Stromal cell of bone marrow (primary cell): ENCODE measurements at regions not wholly inside any gene's neighbourhood (a gene's known extent, or its start where the extent isn't known, plus 50 kb on each side); places are given as distances from the start of the nearest gene placed in this dataset.

Experiments used
- DNase-seq: peaks from one replicate; pipeline ENCODE4 v3.0.0-alpha.2; 2012; ENCODE audit warnings: low read depth

DNA sequence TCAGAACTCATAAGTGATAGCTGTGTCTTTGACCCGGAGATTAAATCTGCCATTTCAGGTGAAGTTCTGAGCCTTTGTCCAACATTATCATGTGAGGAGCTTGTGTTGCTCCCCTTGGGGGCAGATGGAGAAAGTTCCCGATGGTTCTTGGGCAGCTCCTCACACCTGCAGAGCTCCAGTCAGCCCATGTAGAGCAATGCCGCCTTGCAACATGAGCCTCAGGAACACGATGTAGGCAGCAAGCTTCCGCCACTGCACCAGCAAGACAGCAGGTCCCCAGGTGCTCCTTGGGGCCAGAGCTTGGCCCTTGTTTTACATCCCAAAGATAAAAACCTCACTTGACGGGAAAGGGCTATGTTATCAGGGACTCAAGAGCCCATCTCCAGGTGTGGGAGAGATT lies 292.7 kb downstream of the IRX1 start:
- no peak for DNase-seq

DNA sequence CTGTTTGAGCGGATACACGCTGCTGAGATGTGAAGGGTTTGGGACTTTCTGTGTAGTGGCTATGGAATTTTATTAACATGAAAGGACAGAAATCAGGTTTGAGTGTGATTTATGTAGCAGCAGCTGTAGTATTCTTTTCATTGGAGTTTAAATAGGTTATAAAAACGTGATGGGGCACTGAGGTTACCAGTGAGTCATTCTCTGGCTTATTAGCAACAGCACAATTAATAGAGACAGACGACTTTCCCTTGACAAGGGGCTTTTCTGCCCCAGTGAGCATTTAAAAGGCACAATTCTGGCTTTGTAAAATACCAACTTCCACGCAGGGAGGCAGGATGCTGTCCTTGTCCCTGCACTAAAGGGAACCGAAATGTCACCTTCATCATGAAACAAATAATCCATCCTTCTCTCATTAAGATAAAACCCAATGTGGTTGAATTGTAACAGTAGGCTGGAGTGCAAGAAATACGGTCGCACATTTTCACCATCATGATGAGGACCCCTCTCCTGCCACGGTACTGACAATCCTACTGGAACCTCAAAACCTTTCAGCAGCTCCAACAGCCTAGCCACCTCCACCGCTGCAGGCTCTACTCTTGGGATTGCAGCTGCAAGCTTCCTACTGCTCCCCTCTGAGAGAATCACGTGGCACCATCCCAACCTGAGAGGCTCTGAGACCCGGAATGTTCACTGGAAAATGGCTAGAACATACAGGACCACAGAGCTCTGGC lies 293.9 kb downstream of the IRX1 start:
- DNase-seq: no peak

DNA sequence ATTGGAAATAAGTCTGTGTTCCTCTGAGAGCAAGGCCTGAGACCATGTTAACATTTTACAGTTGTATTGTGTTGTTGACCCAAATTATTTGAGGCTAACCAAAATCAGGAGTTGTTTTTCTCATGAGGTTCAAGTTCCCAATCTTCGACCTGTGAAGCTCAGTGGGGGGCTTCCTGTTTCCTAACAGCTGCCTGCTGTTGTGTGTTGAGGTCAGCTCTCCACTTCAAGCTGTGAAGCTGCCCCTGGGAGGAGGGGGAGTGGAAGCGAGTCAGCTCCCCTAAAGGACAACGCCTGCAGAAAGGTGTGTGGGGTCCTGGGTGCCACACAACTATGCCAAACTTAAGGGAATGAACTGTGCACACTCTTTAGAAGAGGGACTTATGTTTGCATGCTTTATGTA lies 295.5 kb downstream of the IRX1 start:
- DNase-seq: no peak

DNA sequence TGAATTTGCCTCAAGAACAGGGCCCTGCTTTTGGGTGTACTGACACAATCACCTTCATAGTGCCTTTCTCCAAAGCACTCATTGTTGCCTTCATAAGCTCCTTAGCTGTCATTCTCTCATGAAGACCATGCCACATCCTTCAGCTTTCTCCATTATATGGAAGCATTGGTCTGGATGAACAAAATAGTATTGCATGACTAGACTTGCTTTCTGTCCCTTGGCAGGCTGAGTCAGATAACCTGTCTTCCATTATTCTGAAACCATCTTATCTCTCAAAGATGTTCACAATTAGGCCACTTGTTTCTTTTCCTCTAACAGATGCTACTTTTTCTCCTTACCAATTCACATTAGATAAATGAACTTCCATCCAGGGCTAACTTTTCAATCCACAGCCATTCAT lies 297.9 kb downstream of the IRX1 start:
- no peak for DNase-seq

DNA sequence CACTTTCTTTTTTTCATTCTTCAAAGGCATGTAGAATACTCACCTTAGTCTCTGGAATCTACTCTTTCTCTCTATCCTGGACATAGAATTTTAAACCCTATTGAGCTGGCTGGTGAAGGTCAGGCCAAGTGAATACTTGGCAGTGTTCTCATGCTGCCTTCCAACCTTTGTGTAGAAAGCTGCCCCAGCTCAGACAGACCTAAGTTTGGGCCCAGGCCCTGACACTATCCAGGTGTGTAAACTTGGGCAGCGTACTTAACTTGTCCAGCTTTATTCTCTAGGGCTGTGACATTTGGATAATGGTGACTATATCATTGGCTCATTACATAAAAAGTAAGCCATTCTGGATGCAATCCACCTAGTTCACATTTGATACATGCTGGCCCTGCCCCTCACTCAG lies 298.3 kb downstream of the IRX1 start:
- no peak for DNase-seq

DNA sequence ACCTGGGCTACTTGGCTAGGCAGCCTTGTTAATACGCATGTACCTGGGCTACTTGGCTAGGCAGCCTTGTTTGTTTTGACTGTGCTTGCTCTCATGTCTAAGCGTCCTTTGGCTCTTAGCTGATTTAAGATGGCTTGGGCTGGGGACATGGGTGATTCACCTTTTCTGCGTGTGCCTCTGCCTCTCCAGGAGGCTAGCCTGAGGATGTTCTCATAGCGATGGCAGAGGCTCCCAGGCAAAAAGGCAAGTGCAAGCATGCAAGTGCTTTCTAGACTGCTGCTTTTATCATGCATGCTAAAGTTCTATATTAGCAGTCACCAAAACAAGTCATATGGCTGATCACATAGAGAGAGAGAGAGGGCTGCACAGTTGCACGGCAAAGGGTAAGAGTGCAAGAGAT lies 300.5 kb downstream of the IRX1 start:
- no peak for DNase-seq

DNA sequence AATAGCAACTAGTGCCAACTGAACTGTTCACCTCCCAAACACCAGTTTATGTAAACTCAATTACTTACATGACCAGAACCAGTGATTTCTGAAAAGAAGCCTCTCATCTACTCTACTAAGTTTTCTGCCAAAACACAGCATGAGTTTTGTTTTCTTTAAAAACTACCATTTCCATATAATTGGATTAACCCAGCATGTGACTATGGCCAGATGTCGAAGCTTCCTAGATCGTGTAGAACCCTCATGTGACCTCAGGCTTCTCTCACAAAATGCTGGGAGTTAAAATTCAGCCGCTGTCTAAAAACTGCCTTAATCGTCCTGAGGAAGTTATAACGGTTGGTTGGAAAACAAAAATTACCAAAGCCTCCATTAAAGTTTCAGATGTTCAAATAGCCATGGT lies 303.5 kb downstream of the IRX1 start:
- DNase-seq: no peak

DNA sequence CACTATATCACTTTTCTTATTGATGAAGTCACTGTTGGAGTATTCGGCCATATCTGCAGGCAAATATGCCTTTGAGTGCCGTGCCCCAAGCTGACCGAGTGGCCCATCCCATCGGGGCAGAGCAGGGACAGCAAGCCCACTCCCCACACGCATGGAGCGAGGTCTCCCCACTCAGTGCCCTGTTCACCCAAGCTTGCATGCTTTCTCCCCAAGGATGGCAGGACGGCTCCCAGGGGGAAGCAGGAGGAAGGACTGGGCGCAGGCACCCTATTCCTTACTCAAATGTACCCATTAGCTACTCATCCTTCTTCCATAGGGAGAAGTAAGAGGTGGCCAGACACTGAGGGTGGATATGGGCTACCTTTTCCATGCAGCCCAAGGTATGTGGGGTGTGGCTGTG lies 309.0 kb downstream of the IRX1 start:
- DNase-seq: no peak

DNA sequence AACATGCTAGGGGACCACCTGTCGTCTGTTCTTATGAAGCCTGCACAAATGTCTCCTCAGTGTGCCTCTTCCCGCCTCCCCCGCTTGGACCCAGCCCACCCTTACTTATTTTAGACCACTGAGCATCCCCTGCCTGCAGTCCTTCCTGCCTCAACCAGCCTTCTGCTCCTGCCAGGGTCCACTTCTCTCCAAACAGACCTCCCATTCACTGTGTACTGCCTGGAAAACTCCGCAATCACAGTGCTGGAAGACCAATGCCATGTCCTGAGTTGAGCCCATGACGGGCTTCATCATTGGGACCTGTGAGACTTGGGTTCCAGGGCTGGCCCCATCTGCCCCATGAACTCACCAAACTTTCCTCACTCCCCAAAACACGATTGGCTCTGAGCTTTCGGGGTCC lies 309.4 kb downstream of the IRX1 start:
- DNase-seq: no peak

DNA sequence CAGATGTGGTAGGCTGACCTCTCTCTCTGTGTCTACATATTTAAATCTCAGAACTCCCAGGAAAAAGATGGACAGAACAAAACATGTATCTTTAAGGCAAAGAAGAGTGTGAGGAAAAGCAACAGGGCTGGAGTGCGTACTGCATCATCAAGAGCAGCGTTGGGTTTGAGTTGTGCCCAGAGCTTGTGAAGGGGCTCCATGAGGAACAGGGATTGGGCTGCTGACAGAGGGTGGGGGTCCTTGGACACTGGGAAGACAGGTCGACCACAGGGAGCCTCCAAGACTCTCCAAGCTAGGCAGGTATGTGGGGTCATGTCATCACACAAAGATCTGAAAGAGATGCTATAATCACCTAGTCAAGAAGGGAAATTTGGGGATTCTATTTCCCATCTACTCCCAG lies 309.9 kb downstream of the IRX1 start:
- DNase-seq: no peak

DNA sequence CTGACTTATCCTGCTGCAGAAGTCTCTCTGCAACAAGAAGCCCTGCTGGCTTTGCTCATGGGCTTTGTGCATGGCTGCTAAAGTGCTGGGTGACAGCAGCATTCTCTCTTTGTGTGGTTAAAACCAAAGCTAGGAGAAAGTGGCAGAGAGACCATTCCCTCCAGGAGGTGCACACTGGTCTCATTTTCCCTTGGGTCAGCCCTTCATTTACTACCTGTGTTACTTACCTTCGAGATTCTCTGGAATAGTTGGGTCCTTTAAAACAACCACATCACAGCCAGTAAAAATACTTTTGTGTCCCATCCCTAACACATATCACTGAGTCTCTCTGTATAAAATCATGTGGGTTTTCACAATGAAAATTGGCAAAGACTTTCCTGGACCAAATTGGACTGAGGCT lies 315.5 kb downstream of the IRX1 start:
- no peak for DNase-seq

DNA sequence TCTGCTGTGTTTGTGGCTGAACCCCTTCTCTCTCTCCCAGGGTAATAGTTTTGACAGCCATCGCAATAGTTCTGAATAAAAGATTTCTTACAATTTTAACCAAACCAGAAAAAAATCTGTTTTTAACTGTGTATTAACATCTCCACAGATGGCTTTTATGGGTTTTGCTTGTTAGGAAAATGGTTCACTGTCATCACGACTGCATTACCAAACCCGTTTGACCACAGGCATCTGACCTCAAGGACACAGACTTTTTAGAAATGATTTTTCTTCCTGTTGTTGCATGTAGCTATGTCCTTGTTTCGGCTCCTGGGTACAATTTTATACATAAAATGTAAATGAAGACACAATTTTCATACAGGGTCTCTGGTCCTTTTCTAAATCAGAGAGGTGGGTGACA lies 316.1 kb downstream of the IRX1 start:
- DNase-seq: no peak

DNA sequence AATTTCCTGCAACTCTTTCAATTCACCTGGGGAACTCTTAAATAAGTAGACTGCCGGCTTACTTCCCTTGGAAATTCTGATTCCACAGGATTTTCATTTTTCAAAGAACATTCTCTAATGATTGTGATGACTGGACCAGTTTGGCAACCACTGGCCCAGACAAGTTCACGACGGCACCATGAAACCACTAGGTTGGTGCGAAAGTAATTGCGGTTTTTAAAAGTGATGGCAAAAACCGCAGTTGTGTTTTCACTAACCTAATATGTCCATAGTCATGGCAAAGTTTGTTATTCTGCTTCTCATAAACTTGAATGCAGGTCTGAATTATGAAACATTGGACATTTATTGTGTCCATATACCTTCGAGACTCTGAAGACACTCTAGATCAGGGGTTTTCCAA lies 317.2 kb downstream of the IRX1 start:
- DNase-seq: no peak

DNA sequence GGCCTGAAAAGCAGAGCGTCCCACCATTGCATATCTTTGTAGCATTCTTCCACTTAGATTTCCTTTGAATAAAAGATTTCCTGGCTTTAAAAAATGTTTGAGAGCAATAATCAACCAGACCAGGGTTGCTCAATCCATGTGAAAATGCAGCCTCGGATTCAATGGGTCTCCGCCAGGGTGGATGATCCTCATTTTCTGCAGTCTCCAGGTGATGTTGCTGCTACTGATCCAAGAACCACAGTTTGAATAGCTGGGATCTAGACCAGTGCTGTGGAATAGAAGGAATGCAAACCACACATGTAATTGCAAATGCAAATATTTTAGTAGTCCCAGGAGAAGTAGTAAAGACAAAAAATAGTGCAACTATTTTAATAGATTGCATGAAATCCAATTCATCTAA lies 317.6 kb downstream of the IRX1 start:
- no peak for DNase-seq

DNA sequence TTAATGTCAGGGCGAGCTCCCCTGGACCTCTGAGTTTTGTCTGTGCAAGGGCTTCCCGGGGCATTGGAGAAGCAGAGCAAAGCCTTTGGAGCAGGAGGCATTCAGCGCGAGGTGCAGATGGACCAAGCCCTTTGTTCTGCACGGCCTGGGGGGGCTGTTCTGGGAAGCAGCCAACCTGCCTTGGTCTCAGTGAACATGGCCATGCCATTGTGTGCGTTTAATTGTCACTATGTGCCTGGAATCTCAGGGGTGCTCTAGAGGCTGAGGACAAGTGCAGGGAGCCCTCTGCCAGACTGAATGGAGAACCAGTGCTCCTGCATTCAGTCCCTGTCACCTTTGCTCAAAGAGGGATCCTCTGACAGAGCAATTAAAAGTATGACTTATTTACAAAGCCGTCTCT lies 329.4 kb downstream of the IRX1 start:
- DNase-seq: no peak

DNA sequence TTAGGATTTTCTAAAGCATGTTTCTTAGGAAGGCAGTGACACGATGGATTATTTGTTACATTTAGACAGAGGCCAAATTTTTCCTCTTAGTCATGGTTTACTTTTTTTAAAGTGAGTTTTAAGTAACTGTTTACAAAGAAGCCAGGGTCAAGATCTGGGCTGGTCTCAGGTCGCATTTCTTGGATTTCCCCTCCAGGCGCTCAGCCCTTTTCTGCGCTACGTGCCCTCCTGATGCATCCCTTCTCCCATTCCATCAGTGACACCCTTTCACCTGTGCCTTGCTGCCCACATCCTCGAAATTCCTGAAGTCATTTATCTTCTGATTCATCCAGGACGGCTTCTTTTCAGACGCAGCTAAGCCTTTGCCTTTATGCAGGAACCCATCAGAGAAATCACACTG lies 330.3 kb downstream of the IRX1 start:
- no peak for DNase-seq

DNA sequence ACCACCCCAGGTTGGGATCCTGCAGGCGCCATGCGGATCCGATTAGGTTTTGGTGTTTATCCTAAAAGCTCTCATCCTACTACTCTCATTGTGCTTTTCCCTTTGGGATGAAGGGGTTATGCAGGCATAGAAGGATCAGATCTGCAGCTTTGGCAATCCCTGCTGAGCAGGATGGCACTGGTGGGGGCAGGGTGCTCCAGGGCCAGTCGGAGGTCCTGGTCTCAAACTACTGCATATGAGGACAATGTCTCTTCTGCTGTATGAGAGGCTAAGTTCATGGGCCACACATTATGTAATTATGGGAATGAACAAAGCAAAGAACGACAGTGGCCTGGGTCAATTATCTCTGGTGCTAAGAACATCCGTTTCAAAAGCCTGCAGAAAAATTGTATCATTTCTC lies 334.2 kb downstream of the IRX1 start:
- no peak for DNase-seq

DNA sequence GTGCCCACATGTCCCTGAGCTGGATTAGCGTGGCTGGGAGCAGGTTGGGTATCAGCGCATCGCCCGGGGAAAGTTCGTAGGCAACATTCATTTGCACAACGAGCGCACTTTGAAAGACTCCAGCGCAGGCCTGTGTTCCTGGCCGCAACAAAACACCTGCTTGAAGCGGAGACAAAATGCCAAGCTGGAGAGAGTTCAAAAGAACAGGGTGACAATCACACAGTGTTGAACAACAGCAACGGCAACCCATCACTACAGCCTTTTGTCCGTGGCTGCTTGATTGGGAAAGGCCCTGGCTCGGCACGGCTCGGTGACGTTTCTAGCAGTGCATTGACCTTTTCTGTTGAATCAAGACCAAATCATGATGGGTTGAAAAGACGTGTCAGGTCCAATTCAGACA lies 336.3 kb downstream of the IRX1 start:
- no peak for DNase-seq

DNA sequence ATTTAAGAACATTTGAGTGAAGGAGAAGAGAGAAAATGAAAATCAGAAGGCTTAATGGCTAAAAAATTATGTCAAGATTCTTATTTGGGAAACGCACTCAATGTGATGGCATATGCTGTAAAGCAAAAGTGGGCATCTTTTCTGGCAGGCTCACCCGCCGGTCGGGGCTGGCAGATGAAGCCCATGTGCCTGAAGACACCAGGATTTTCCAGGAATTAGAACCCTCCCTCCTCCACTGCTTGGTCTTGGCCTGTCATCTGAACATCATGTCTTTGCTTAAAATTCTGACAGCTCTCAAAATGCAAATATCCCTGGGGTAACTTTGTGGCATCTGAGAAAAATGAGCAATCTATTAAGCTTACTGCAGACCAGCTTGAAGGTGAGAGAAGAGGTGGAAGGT lies 337.9 kb downstream of the IRX1 start:
- DNase-seq: no peak

DNA sequence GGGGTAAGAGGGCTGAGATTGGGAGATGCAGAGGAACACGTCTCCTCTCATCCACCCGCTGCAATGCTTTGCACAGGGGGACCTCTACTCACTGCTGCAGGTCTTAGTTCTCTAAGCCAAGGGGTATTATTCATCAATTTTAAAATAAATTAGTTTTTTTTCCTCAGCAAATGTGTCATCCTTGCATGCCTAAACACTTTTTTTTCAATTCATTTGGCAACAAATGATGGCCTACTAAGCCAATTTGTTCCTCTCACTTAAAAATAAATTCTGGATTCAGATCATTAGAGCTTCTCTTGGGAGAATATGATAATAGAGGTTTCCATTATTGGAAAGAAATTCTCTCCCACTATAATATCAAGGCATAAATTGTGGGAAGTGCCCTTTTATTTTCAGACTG lies 338.3 kb downstream of the IRX1 start:
- DNase-seq: no peak

DNA sequence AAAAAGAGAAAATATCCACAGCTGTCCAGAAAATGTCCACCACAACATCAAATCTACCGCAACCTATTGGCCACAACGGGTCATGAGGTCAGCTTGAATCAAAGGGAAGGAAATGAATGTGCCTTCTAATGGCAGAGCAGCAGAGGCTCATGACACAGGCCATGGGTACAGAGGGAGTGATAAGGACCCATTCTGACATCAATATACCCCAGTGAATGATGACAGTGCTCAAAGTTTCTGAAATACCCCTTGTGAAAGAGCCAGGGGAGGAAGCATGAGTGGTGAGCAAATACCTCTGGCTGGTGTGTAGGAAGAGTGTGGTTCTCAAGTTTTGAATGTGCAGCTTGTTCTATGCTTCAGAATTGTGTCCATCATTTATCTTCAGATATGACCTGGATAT lies 348.2 kb downstream of the IRX1 start:
- DNase-seq: no peak

DNA sequence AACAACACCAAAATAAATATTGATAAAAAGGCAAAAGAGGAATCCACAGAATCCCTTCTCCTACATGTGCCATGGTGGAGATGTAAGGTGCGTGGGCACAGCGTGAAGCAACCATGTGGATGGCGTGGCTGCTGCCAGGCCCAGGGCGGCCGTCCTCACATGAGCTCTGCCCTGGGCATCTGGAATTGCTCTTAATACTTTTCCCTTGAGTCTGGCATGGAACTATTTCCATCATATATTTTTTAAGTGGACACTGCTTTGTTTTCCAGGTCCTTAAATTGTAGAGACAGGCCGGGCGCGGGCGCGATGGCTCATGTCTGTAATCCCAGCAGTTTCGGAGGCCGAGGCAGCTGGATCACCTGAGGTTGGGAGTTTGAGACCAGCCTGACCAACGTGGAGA lies 349.3 kb downstream of the IRX1 start:
- DNase-seq: no peak

DNA sequence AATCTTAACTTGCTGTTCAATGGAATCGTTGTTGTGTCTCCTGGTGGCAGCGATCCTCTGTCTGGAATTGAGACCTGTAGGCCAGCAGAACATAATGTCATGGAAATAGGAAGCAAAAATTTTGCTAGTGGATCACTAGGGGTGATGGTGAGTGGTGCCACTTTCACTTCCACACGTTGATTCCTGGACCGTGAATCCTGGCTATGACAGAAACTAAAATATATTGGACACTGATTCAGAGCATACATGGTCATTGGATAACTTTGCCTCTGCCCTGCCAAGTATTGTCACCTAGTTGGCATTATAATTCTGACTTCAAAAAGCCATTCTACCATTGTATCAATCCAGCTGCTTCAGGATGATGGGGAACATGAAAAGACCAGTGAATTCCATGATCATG lies 353.2 kb downstream of the IRX1 start:
- no peak for DNase-seq

DNA sequence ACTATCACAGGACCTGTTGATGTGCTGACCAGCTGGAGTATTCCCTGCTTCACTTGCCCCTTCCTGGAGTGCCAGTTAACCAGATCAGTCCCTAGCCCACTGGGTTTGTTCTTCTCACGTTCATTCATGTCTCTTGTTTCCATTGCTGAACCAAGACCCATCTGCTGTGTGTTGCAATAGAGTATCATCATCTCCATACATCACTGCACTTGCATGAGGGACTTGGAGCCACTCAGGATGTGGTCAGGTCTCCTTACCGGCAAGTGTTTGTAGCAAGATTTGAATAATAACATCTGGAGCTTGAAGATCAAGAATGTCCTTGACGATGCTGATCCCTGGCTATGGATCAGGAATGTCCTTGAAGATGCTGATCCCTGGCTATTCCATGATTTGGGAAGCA lies 358.6 kb downstream of the IRX1 start:
- DNase-seq: no peak

DNA sequence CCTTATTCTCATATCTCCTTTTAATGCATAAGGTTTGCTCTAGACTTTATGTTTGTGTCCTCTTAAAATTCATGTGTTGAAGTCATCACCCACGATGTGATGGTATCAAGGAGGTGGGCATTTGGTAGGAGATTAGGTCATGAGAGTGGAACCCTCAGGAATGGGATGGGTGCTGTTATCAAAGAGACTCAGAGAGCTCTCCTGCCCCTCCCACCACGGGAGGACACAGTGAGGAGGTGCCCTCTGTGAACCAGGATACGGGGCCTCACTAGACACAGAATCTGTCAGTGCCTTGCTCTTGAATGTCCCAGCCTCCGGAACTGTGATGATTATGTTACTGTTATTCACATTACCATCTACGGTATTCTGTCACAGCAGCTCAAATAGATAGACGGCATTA lies 359.0 kb downstream of the IRX1 start:
- DNase-seq: no peak
